ENCODE measurements at regions not wholly inside any gene's neighbourhood (a gene's known extent, or its start where the extent isn't known, plus 50 kb on each side); places are given as distances from the start of the nearest gene placed in this dataset.
"Not testable (repeated sequence)": the region's sequence is repeated elsewhere in the genome, so short reads cannot be mapped to it uniquely, and the experiment has no call there.

GRCh38 chr2:89231241-89231640, 539.8 kb downstream of the RPIA start:
- TF ChIP-seq CTCF (conservative IDR thresholded peaks at IDR 0.05; ENCODE audit: low read length); EZH2phosphoT487 (IDR thresholded peaks at IDR 0.05; ENCODE audit: borderline replicate concordance, low read depth, low read length): not testable (repeated sequence)

All from OCI-LY7 (cell line).